ENCODE measurements at regions not wholly inside any gene's neighbourhood (a gene's known extent, or its start where the extent isn't known, plus 50 kb on each side); places are given as distances from the start of the nearest gene placed in this dataset.

GRCh38 chr15:98174286-98174685 is 213.8 kb downstream of the ARRDC4 start:
- TF ChIP-seq CTCF (IDR thresholded peaks at IDR 0.05; ENCODE audit: low read depth, low read length) (no peak), MYC (IDR thresholded peaks at IDR 0.05; ENCODE audit: low read depth, low read length) (no peak), POLR2A (IDR thresholded peaks at IDR 0.05; ENCODE audit: extremely low read depth, insufficient read length) (no peak), MAX (IDR thresholded peaks at IDR 0.05; ENCODE audit: low read depth, low read length) (no peak)
- H3K4me3 ChIP-seq (ENCODE audit: low read depth, low read length) = no peak overlapping the region
- DNase-seq (ENCODE audit: low read depth) = peak; percentile 33

- H3K4me3 ChIP-seq (ENCODE audit: low read depth, low read length) = no peak overlapping the region
- no peak for TF ChIP-seq CTCF (IDR thresholded peaks at IDR 0.05; ENCODE audit: low read depth, low read length)
- no peak for TF ChIP-seq MYC (IDR thresholded peaks at IDR 0.05; ENCODE audit: low read depth, low read length)
- TF ChIP-seq POLR2A (IDR thresholded peaks at IDR 0.05; ENCODE audit: extremely low read depth, insufficient read length) = no peak
- TF ChIP-seq MAX (IDR thresholded peaks at IDR 0.05; ENCODE audit: low read depth, low read length) = no peak
- DNase-seq (ENCODE audit: low read depth) = no peak
These were observed 214.3 kb downstream of the ARRDC4 start for GRCh38 chr15:98174841-98175240.

- H3K4me3 ChIP-seq (ENCODE audit: low read depth, low read length) = no peak overlapping the region
- peak; percentile 83 for TF ChIP-seq CTCF (IDR thresholded peaks at IDR 0.05; ENCODE audit: low read depth, low read length)
- no peak for TF ChIP-seq POLR2A (IDR thresholded peaks at IDR 0.05; ENCODE audit: extremely low read depth, insufficient read length)
- peak; percentile 83 for DNase-seq (ENCODE audit: low read depth)
These were observed 217.6 kb downstream of the ARRDC4 start for GRCh38 chr15:98177966-98178592.

GRCh38 chr15:98178861-98179260 is 218.4 kb downstream of the ARRDC4 start:
- H3K4me3 ChIP-seq (ENCODE audit: low read depth, low read length) = no peak overlapping the region
- no peak for TF ChIP-seq MYC (IDR thresholded peaks at IDR 0.05; ENCODE audit: low read depth, low read length)
- no peak for TF ChIP-seq CTCF (IDR thresholded peaks at IDR 0.05; ENCODE audit: low read depth, low read length)
- no peak for TF ChIP-seq MAX (IDR thresholded peaks at IDR 0.05; ENCODE audit: low read depth, low read length)
- TF ChIP-seq POLR2A (IDR thresholded peaks at IDR 0.05; ENCODE audit: extremely low read depth, insufficient read length) = no peak
- no peak for DNase-seq (ENCODE audit: low read depth)

GRCh38 chr15:98187549-98187948 is 227.0 kb downstream of the ARRDC4 start:
- no peak for DNase-seq (ENCODE audit: low read depth)
- no peak overlapping the region for H3K4me3 ChIP-seq (ENCODE audit: low read depth, low read length)
- TF ChIP-seq MAX (IDR thresholded peaks at IDR 0.05; ENCODE audit: low read depth, low read length) (no peak), MYC (IDR thresholded peaks at IDR 0.05; ENCODE audit: low read depth, low read length) (no peak), CTCF (IDR thresholded peaks at IDR 0.05; ENCODE audit: low read depth, low read length) (no peak), POLR2A (IDR thresholded peaks at IDR 0.05; ENCODE audit: extremely low read depth, insufficient read length) (no peak)

- no peak for DNase-seq (ENCODE audit: low read depth)
- no peak for TF ChIP-seq POLR2A (IDR thresholded peaks at IDR 0.05; ENCODE audit: extremely low read depth, insufficient read length)
- TF ChIP-seq MAX (IDR thresholded peaks at IDR 0.05; ENCODE audit: low read depth, low read length) = no peak
- no peak for TF ChIP-seq MYC (IDR thresholded peaks at IDR 0.05; ENCODE audit: low read depth, low read length)
- no peak overlapping the region for H3K4me3 ChIP-seq (ENCODE audit: low read depth, low read length)
These were observed 230.4 kb downstream of the ARRDC4 start for GRCh38 chr15:98190914-98191313.

Measured in NB4 (cell line).